HFF-Myc (cell line): ENCODE measurements at regions not wholly inside any gene's neighbourhood (a gene's known extent, or its start where the extent isn't known, plus 50 kb on each side); places are given as distances from the start of the nearest gene placed in this dataset.
A peak's percentile ranks its signal among the peaks of the same experiment; 100 is the strongest.

ENCODE experiments used
- DNase-seq: peaks from one replicate; pipeline ENCODE4 v3.0.0-alpha.2; 2011; ENCODE audit warnings: low read depth; ENCODE audit errors: extremely low read depth
- H3K4me3 ChIP-seq: replicated peaks from 2 replicates; pipeline ENCODE4 v1.5.1; 2011; ENCODE audit warnings: low read depth, mild to moderate bottlenecking, control low read depth, low read length
- TF ChIP-seq, protein P1 (sequence below): IDR thresholded peaks from 2 replicates; pipeline ENCODE4 v1.5.1; 2012; ENCODE audit warnings: mild to moderate bottlenecking, low read depth, low read length, control low read depth; ENCODE audit errors: missing control alignments

DNA sequence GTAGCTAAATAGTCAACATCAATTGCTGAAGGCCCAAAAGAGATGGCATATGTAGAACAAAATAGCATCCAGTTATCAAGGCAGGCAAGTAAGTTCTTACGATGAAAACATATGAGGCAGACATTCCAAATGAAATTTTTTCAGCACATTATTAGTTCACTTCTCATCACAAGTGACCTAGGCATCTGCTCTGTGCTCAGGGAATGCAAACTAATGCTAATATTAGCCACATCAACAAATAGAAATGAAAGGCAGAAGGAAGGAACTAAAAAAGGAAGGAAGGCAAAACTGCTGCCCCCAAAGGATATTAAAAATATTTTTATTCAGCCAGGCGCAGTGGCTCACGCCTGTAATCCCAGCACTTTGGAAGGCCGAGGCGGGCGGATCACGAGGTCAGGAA, 51.2 kb upstream of the ROCK1 start:
- no peak overlapping the region for H3K4me3 ChIP-seq
- DNase-seq: no peak

DNA sequence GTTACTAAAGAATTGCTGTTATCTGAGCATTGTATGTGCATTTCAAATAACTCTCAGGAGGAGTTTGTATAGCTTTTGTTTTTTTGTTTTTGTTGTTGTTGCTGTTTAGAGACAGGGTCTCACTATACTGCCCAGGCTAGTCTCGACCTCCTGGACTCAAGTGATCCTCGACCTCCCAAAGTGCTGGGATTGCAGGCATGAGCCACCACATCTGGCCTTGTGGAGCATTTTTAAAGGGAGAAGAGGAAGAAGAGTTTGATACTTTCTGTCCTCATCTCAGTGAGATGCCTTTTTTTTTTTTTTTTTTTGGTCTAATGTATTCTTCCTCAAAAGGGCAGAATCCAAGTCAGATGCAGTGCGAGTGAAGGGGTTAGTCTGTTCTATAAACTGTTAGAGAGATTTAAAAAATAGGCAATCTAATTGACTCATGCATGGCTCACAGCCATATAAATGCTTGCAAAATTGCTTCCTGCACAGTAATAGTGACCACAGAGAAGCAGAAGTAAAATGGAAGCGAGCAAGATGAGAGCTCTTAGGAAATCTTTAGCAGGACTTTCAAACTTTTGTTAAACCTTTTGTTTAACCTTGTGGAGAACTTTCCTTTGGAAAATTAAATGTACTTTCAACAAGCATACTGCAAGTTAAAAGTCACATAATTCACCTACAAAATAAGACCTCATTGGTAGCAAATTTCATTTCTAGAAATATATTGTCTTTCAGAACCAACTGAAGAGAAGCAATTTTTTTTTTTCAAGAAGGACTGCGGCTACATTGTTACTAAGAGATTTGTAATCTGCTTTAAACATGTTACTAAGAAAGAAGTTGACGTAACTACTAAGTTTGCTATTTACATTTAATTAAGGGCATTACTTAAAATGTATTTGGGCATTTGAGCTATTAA, 52.3 kb upstream of the ROCK1 start:
- no peak overlapping the region for H3K4me3 ChIP-seq
- TF ChIP-seq, protein P1, sequence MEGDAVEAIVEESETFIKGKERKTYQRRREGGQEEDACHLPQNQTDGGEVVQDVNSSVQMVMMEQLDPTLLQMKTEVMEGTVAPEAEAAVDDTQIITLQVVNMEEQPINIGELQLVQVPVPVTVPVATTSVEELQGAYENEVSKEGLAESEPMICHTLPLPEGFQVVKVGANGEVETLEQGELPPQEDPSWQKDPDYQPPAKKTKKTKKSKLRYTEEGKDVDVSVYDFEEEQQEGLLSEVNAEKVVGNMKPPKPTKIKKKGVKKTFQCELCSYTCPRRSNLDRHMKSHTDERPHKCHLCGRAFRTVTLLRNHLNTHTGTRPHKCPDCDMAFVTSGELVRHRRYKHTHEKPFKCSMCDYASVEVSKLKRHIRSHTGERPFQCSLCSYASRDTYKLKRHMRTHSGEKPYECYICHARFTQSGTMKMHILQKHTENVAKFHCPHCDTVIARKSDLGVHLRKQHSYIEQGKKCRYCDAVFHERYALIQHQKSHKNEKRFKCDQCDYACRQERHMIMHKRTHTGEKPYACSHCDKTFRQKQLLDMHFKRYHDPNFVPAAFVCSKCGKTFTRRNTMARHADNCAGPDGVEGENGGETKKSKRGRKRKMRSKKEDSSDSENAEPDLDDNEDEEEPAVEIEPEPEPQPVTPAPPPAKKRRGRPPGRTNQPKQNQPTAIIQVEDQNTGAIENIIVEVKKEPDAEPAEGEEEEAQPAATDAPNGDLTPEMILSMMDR: no peak
- peak; percentile 69 for DNase-seq

More for the DNA sequence above, 51.2 kb upstream of the ROCK1 start:
- TF ChIP-seq, protein P1: no peak

DNA sequence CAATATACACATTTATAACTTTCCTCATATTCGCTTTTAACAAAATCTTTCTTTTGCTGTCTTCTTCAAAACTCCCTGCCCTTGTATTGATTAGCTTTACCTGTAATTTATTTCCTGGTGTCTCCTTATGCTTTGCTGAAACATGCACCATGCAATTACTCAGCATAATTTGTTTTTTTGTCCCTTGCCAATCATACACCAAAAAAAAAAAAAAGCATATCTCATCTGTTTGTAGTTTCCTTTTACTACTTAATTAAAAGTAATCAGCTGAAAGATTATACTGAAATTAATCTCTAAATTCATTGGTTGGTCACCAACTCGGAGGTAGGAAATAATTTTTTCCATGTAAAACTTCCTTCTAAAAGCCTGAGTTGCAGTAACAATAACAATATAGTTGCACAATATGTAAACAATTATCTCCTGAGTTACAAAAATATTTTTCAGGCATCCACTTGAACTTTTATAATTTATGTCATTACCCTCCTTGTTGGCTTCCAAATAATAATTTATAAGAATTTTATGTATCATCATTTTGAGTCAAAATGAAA, 53.0 kb upstream of the ROCK1 start:
- no peak for DNase-seq
- TF ChIP-seq, protein P1: no peak

DNA sequence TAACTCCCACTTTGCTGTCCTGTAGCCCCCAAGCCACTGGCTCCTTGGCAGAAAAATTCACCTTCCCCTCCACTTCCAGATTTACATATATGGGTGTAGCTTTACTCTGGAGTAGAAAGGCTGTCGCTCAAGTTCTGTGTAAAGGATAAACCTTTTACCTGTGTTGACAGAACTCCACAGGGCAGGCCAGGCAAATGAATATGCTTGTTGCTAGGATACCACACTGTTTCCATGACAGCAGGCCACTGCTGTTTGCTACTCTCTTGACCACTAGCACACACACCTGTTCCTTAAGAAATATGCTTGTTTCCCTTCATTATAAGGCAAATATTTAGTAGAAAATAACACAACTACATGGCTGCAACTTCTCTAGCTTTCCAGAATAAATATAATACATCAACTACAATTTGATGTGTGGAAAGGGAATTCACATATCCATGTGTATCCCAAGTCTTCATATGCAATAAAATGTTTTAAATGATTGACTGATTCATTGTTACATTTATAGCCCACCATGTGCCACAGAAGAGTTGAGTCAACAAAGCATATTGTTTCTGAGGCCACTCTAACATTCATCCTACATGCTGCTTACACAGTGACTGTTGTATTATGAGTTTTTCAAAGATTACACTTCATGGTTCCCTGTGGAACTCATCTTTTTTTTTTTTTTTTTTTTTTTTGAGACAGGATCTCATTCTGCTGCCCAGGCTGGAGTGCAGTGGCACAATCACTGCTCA, 56.2 kb upstream of the ROCK1 start:
- H3K4me3 ChIP-seq: no peak overlapping the region
- no peak for DNase-seq
- TF ChIP-seq, protein P1: no peak

More for the DNA sequence above, 53.0 kb upstream of the ROCK1 start:
- H3K4me3 ChIP-seq: no peak overlapping the region

DNA sequence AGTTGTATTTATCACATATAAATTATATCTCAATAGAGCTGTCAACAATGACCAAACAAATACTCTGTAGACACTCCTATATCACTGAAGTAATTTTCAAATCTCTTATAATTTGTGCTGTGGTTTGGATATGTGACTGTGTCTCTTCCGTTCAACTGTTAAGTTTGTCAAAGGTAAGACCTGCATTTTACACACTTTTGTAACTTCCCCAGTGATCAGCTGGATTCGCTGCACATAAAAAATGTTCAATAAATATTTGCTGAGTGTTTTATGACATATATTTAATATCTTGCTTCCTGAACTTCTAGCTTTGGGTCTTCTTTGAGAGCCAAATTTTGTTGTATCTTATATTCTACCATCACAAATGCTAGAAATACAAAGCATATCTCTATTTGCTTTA, 57.3 kb upstream of the ROCK1 start:
- H3K4me3 ChIP-seq: no peak overlapping the region
- DNase-seq: no peak
- TF ChIP-seq, protein P1: no peak

DNA sequence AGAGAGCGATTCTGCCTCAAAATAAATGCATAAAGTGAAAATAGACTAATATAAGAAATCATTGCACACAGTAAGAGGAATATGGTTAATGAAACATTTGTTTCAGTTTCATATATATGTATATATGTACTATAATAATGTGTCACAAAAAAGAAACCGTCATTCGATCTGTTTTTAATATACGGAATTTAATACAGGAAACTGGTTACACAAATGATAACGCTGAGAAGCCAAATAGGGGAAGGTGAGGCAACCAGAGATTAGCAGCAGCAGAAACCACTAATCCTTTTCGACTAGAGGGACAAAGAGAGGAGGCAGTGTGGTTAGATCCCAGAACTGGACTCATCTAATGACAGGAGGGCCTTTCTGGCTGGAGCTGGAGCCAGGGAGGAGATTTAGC, 64.2 kb upstream of the GREB1L start:
- no peak overlapping the region for H3K4me3 ChIP-seq
- TF ChIP-seq, protein P1: no peak
- DNase-seq: no peak
